WTC11 (cell line): ENCODE measurements at regions not wholly inside any gene's neighbourhood (a gene's known extent, or its start where the extent isn't known, plus 50 kb on each side); places are given as distances from the start of the nearest gene placed in this dataset.

Source experiments
- CBFB ChIP-seq: sonication (generic); formaldehyde crosslinking; IDR thresholded peaks from 2 replicates; pipeline ENCODE4 v1.8.1; 2022; ENCODE audit warnings: mild to moderate bottlenecking, low read depth, missing genetic modification reagents
- KAT7 ChIP-seq: sonication (generic); formaldehyde crosslinking; IDR thresholded peaks from 2 replicates; pipeline ENCODE4 v1.8.1; 2023; ENCODE audit warnings: missing genetic modification reagents, mild to moderate bottlenecking, borderline replicate concordance
- NFYB ChIP-seq: sonication (generic); formaldehyde crosslinking; conservative IDR thresholded peaks from 2 replicates; pipeline ENCODE4 v1.8.0; 2022; ENCODE audit warnings: low read depth, missing genetic modification reagents
- NR3C1 ChIP-seq: sonication (generic); formaldehyde crosslinking; conservative IDR thresholded peaks from 2 replicates; pipeline ENCODE4 v1.8.1; 2023; ENCODE audit warnings: low read depth, mild to moderate bottlenecking, missing genetic modification reagents
- TEAD1 ChIP-seq: sonication (generic); formaldehyde crosslinking; IDR thresholded peaks from 2 replicates; pipeline ENCODE4 v1.8.0; 2022; ENCODE audit warnings: mild to moderate bottlenecking, missing genetic modification reagents
- TP53 ChIP-seq: sonication (generic); formaldehyde crosslinking; IDR thresholded peaks from 2 replicates; pipeline ENCODE4 v1.8.1; 2023; ENCODE audit warnings: mild to moderate bottlenecking, missing genetic modification reagents
- USF2 ChIP-seq: sonication (generic); formaldehyde crosslinking; IDR thresholded peaks from 2 replicates; pipeline ENCODE4 v1.8.1; 2023; ENCODE audit warnings: mild to moderate bottlenecking, missing genetic modification reagents, moderate library complexity
- ZNF121 ChIP-seq: sonication (generic); formaldehyde crosslinking; IDR thresholded peaks from 2 replicates; pipeline ENCODE4 v1.8.0; 2023; ENCODE audit warnings: missing genetic modification reagents
- ZNF416 ChIP-seq: fragments of 250-450 bp; sonication (Bioruptor Pico); IDR thresholded peaks from 2 replicates; pipeline ENCODE4 v1.9.0; 2021; ENCODE audit warnings: mild to moderate bottlenecking, inconsistent platforms
- TF ChIP-seq, protein P1 (sequence below): fragments of 200-600 bp; IDR thresholded peaks from 2 replicates; pipeline ENCODE4 v1.8.0; 2022; ENCODE audit warnings: antibody characterized with exemption
- TF ChIP-seq, protein P2 (sequence below): fragments of 250-450 bp; sonication (Bioruptor Pico); IDR thresholded peaks from 2 replicates; pipeline ENCODE4 v1.8.0; 2021; ENCODE audit warnings: mild to moderate bottlenecking
- TF ChIP-seq, protein P3 (sequence below): sonication (generic); formaldehyde crosslinking; conservative IDR thresholded peaks from 2 replicates; pipeline ENCODE4 v1.8.1; 2022; ENCODE audit warnings: mild to moderate bottlenecking, missing genetic modification reagents
- TF ChIP-seq, protein P4 (sequence below): sonication (generic); formaldehyde crosslinking; IDR thresholded peaks from 2 replicates; pipeline ENCODE4 v1.8.0; 2022; ENCODE audit warnings: mild to moderate bottlenecking, missing genetic modification reagents
- TF ChIP-seq, protein P5 (sequence below): sonication (generic); formaldehyde crosslinking; IDR thresholded peaks from 2 replicates; pipeline ENCODE4 v1.8.0; 2022; ENCODE audit warnings: mild to moderate bottlenecking, missing genetic modification reagents

DNA sequence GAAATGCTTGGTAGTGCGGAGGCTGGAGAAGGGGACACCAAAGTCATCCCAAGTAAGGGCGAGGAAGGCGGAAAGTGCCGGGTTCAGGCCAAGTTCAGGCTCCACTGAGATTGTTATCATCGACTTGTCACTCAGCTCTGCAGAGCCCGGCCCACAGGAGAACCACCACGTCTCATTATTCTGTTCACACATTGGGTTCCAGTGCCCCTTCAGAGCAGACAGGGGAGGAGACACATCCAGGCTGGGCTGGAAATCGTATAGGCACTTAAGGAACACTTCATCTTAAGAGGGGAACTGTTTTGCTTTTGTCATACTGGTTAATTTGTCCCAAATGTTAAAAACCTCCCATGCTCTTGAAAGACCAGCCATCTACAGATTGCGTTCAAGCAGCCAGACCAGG lies 118.3 kb upstream of the ADAMTS18 start:
- TF ChIP-seq, protein P1, sequence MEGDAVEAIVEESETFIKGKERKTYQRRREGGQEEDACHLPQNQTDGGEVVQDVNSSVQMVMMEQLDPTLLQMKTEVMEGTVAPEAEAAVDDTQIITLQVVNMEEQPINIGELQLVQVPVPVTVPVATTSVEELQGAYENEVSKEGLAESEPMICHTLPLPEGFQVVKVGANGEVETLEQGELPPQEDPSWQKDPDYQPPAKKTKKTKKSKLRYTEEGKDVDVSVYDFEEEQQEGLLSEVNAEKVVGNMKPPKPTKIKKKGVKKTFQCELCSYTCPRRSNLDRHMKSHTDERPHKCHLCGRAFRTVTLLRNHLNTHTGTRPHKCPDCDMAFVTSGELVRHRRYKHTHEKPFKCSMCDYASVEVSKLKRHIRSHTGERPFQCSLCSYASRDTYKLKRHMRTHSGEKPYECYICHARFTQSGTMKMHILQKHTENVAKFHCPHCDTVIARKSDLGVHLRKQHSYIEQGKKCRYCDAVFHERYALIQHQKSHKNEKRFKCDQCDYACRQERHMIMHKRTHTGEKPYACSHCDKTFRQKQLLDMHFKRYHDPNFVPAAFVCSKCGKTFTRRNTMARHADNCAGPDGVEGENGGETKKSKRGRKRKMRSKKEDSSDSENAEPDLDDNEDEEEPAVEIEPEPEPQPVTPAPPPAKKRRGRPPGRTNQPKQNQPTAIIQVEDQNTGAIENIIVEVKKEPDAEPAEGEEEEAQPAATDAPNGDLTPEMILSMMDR, result no peak
- TF ChIP-seq, protein P2, sequence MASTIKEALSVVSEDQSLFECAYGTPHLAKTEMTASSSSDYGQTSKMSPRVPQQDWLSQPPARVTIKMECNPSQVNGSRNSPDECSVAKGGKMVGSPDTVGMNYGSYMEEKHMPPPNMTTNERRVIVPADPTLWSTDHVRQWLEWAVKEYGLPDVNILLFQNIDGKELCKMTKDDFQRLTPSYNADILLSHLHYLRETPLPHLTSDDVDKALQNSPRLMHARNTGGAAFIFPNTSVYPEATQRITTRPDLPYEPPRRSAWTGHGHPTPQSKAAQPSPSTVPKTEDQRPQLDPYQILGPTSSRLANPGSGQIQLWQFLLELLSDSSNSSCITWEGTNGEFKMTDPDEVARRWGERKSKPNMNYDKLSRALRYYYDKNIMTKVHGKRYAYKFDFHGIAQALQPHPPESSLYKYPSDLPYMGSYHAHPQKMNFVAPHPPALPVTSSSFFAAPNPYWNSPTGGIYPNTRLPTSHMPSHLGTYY, result no peak
- TF ChIP-seq ZNF416 (CRISPR knock-in tag) (no peak), USF2 (CRISPR knock-in tag) (no peak), KAT7 (CRISPR knock-in tag) (no peak), CBFB (CRISPR knock-in tag) (no peak), TP53 (no peak), NFYB (CRISPR knock-in tag) (no peak), TEAD1 (CRISPR knock-in tag) (no peak), ZNF121 (no peak), NR3C1 (no peak)
- TF ChIP-seq, protein P3, sequence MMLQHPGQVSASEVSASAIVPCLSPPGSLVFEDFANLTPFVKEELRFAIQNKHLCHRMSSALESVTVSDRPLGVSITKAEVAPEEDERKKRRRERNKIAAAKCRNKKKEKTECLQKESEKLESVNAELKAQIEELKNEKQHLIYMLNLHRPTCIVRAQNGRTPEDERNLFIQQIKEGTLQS, result no peak
- TF ChIP-seq, protein P4, sequence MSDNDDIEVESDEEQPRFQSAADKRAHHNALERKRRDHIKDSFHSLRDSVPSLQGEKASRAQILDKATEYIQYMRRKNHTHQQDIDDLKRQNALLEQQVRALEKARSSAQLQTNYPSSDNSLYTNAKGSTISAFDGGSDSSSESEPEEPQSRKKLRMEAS (CRISPR knock-in tag), result no peak
- TF ChIP-seq, protein P5, sequence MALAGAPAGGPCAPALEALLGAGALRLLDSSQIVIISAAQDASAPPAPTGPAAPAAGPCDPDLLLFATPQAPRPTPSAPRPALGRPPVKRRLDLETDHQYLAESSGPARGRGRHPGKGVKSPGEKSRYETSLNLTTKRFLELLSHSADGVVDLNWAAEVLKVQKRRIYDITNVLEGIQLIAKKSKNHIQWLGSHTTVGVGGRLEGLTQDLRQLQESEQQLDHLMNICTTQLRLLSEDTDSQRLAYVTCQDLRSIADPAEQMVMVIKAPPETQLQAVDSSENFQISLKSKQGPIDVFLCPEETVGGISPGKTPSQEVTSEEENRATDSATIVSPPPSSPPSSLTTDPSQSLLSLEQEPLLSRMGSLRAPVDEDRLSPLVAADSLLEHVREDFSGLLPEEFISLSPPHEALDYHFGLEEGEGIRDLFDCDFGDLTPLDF (CRISPR knock-in tag), result no peak
